ELF-1 (cell line): ENCODE measurements at regions not wholly inside any gene's neighbourhood (a gene's known extent, or its start where the extent isn't known, plus 50 kb on each side); places are given as distances from the start of the nearest gene placed in this dataset.

Experiments
- DNase-seq: peaks from one replicate; pipeline ENCODE4 v3.0.0-alpha.2; 2016; ENCODE audit warnings: low read depth, low spot score

DNA sequence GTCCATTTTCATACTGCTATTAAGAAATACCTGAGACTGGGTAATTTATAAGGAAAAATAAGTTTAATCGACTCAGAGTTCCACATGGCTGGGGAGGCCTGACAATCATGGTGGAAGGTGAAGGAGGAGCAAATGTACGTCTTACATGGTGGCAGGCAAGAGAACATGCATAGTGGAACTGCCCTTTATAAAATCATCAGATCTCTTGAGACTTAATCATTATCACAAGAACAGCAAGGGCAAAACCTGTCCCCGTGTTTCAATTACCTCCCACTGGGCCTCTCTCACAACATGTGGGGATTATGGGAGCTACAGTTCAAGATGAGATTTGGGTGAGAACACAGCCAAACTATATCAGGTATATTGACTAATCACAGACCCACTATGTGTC lies 370.2 kb upstream of the USP24 start:
- DNase-seq, result no peak

DNA sequence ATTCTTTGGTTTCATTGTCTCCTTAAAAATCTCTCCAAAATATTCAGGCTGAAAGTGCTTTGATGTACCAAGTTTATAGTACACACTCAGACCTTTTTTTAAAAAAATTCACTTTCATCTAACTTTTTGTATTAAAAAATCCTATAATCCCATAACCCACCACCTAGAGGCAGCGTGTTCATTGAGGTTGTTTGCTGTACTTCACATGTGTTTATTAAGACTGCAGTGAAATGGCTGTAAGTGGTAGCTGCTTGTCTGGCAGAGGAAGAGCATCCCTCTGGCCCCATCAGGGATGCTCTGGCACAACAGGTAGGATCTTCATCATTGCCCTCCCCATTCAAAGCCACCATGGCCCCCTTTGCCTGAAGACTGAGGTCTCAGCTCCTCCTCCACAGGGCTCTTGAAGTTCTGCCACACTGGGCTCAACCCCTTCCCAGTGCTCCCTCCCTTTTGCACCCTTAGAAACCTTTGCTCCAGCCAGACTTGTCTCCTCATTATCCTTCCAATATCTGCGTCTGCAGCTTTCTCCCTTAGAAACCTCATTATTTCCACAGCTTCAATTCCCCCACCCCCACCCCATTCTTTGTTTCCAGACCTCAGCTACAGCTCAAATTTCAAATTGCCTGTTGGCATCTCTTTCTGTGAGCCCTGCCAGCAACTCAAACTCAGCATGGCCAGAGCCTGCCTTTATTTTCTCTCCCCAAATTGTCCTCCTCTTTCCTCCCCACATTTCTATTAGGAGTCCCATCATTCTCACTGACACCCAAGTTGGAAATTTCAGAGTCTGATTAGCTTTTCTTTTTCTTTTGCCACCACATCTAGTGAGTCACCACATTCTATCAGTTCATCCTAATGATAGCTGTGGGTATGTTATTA lies 369.6 kb upstream of the USP24 start:
- peak; percentile 27 for DNase-seq

DNA sequence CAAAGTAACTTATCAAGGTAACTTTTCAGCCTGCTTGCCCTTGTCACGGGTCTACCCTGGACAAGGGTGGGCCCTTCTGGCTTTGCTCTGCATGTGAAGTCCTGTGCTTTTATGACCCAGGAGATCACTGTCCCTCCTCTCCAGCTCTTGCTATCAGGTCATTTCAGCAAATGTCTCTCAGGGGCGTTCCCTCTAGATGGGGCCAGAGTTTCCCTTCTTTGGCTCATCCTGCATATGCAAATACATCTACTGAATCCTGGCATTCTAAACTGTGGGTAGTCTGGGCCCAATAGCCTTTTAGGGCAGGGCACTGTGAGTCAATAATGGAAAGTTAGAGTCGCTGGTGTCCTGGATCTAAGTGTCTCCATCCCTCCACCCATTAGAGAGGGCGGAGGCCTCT lies 366.9 kb upstream of the USP24 start:
- no peak for DNase-seq

DNA sequence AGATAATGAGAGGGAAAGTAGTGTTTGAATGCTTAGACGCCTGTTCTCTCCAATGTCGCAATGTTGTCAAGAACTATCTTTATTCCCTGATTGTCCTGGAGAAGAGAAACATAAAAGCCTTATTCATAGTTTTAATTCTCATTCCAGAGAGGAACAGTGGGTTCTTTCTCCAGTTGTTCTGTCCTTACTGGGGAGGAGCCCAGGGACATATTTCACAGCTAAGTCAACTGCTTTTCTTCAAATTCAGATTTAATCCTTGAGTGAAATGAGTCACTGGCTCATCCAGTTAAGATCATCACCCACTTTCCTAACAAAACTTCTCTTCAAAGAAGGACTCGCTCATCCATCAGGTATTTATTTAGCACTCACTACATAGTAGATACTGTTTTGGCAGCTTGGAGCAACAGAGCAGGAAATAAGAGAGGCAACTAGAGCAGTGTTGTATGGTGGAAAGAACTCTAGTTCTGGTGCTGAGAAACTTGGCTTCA lies 365.7 kb upstream of the USP24 start:
- DNase-seq, result no peak

DNA sequence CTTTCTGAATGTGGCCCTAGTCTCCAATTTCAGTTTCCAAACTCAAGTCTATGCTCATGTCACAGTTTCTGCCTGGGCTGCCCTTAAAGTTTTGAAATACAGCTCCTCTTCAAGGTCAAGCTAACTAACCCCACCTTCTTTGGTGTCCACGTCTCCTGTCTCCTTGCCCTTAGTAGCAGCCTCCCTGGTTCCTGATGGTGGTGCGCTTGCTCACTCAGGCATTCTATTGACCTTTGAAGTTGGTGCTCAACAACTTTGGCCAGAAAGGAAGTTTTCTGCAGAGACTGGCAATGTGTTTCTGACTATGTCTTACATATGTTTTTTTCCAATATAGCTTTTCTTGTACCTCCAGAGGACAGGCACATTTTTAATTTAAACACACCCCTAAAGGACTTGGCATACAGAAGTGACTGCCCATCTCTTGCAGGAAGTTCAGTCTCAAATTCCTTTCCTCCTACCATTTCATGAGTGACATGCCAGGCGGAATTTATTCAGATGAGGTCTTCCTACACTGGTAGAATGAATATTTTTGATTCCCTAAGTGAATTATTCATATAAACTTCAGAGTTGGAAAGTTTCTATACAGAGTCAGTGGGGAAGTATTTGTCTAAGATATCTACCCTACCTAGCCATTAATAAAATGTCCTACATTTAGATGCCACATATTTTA lies 364.3 kb upstream of the USP24 start:
- DNase-seq, result no peak

DNA sequence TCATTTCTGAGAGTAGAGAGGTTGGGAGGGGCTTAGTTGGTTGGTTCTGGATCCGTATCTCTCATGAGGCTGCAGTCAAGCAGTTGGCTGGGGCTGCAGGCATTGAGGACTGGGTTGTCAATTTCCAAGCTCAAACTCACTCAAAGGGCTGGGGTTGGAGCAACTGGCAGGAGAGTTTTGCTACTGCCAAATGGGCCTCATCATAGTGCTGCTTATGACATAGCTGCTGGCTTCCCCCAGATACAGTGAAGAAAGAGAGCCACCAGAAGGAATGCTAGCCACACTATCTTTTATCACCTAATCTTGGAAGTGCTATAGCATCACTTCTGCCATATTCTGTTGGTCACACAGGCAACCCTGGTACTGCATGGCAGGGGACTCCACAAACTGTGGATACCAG lies 363.5 kb upstream of the USP24 start:
- no peak for DNase-seq

DNA sequence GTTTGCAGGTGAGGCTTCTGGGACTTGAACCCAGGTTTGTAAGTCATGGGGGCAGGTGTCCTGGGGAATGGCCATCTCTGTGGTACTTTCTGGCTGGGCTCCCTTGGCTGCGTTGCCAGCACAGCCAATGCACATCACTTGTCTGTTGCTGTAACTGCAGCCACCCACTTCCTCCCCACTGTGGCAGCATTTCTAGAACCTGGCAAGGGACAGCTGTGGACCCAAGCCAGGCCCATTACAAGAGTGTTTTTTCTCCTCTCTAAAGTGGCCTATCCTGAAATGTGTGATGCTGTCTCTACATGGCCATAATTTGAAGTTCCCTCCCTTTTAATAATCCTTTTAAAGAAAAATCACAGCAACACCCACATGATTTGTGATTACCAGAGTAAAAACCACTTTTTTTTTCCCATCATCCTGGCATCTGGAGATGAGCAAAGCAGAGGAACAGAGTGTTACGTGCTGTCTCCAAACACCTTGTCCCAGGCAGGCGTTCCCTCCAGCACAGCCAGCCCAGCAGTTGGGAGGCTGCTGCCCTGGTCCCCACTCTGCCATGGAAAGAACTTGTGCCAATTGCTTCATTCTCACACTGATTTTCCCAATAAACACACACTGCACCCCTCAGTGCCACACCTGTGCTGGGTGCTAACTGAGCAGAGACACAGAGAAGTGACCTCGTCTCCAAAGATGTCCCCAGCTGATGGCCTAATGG lies 360.6 kb upstream of the USP24 start:
- DNase-seq, result no peak

DNA sequence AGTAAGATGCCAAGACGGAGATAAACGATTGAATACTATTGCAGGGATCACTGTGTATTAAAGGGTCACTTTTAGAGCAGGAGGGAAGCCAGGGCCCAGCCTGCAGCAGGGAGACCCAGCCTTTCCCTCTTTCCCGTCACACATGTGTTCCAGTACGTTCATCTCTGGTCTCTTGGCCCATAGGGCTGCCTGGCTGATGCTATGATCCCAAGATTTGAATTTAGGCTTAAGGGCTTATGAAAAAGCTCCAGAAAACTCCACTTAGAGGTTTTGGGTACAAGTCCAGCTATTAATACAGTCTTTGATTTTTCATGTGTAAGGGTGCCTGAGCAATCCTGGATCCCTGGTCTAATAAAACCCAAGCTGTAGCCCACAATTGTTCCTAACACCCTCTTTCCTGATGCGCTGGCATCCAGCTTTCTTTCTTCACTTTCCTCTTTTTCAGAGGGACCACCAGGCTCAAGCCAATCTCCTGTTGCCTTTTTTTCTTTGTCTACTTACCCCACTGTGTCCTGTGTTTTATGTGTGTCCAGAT lies 359.6 kb upstream of the USP24 start:
- DNase-seq, result no peak

DNA sequence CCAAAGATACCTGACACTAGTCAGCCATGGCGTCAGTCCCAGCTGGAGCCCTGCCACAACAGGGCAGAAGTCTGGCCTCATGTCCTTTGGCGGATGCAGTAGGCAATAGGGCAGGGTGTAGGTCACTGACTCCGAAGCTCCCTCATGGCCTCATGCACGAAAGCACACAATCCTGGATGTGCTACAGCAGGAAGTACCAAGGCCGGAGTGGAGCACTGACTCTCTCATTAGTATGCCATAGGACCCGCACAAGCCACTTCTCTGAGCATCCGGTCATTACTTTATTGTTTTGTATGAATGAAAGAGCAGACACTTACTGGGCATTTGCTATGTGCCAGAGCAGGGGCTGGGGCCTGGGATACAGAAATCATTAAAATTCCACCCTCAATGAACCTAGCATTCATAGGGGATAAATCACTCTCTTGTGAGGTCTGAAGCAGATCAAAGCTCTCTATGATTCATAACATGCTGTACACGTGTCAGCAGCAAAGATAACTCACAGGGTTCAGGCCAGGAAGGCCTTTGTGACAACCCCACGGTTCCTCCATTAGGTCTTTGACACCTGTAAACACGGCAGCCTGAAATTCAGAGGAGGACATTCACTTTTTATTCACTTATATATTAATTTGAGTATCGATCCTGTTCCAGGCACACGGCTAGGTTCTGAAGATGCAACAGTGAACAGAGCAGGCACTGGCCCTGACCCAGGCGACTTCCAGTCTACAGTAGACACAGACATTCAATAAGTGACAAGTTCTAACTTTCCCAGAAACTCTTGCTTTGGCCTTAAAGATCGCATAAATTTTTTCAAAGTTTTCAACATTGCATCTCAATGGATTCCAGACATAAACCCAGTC lies 357.9 kb upstream of the USP24 start:
- no peak for DNase-seq

DNA sequence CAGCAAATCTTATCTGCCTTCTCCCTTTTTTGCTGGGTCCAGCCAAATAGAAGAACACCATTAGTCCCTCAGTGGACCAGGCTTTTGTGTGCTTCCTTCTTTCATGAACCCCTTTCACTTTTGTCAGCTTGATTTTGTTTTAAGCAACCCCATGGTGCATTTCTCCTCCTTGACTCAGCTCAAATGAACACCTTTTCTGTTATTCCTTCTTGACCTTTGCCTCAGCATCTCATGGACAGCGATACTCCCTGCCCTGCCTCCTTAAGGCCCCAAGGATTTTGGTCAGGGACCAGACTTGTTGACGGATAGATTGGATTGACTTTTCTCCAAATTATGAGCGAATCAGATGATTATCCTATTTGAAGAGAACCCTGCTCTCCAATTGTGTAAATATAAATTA lies 356.6 kb upstream of the USP24 start:
- no peak for DNase-seq

DNA sequence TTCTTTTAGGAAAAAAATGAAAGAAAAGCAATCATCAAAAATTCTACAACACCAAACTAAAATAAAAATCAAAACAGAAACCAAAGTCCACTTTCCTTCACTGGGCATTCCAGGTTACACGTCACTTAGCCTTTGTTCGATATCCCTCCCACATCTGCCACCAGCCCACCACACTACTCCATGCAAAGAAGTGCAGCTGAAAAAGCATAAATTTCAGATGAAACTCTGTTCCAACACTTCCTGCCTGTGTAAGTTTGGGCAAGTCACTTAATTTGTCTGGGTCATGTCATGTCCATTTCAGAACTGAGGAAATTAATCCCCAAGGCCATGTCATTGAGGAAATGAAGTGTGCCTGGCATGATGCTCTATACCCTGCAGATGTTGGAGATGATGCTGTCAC lies 354.3 kb upstream of the USP24 start:
- no peak for DNase-seq

DNA sequence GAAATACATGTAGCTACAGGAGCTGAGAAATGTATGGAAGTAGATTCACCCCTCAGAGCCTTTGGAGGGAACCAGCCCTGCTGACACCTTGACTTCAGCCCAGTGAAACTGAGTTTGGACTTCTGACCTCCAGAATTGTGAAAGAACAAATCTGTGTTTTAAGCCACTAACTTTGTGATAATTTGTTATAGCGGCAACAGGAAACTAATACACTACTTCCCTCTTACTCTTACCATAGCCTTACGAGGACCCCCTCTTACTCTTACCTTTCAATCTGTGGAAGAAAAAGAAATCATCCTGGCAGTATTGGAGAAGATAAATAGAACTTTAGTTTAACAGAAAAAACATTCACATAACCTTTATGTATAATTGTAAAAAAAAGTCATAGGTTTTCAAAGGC lies 353.6 kb upstream of the USP24 start:
- no peak for DNase-seq

DNA sequence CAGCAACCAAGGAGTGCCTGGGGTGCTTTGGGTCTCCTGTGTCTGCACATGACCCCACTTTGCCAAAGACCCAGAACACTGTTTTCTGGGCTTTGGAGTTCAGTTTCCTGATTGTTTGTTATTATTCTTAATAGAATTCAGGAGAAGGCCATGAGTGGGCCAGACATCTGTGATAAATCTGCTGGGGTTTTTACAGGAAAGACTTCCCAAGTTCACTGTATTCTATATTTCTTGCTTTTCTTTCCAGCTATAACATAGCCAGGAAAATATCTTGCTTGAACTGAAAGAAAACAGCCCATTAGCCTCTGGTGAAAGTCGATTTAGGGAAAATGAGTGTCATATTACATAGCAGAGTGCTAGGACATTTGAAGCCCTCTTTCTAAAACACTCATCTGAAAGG lies 345.1 kb upstream of the USP24 start:
- DNase-seq, result no peak

DNA sequence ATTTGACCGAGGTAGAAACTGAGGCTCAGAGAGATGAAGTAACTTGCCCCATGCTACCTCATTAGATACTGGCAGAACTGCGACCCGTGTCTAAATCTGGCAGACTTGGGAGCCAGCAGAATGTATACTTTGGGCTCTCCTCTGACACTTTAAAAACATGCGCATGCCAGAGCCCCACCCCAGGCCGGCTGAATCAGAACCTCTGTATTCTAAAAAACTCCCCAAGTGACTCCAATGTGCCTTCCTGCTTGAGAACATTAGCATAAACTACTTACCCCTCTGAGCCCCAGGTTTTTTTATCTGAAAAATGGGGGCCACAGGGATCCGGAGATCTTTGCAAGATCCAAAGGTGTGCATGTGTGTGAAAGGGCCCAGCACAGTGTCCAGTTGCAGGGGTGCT lies 344.7 kb upstream of the USP24 start:
- DNase-seq, result no peak

DNA sequence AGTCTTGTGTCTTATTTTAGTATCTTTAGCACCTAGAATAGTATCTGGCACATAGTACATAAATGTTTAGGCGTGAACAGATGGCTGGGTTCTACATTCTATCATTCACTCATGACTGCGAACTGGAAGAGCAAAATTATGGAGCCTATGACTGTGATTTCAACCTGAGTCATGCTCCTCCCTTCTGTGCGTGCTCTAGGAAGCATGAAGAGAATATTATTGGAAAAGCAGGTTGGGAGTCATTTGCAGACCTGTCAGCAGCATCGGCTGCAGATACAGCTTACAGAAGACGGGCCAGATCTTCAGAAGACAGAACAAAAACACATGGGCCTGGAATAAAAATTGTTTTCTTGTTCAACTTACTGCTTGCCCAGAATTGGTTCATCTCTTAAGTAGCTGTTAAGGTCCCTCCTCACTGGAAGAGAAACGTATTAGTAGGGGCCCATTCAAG lies 344.0 kb upstream of the USP24 start:
- DNase-seq, result no peak

DNA sequence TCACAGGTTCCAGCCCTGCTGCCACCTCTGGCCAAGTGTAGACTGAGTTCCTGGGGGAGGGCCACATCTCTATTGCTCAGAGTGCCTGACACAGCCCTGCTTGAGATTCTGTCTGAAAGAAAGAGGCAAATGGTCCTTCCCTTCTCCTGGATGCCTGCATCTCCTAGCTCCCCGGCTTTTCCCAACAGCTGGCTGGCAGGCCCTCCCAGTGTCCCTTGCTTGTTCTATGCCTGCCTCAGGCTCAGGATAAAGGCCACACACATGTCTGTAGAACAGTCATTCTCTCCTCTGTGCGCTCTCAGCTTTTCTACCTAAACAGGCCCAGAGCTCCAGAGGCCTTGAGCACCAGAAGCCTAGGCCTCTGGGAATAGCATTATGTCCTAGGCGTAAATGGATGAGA lies 343.4 kb upstream of the USP24 start:
- DNase-seq, result no peak

DNA sequence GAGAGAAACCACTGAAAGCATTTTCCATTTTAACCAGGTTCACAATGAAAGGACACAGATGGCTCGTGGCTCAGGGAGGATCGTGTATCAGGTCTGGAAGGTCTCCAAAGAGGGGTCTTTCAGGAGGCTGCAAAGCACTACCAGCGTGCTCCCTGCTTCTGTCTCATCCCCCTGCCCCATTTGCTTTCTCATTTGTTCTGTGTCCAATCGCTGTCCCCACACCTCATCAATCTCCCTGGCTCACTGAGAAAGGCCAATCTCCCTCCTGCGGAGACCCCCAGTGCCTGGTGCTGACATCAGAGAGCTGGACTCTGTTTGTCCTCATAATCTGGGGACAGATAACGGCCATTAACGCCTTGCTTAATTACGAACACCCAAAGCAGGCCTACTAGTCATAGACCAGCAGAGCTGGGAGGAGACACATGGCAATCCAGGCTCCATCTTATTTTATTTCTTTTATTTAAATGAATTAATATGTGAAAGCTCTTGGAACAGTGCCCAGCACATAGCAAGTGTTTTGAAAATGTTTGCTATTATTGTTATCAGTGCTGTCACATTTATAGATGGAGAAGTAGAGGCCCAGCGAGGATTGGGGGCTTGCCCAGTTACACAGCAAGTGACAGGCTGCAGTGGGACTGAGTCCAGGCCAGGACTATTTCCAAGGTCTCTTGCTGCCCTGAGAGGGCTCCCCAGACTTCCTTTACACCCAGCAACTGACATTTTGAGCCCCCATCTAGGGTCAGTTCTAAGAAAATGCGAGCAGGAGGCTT lies 341.0 kb upstream of the USP24 start:
- DNase-seq, result peak; percentile 27

DNA sequence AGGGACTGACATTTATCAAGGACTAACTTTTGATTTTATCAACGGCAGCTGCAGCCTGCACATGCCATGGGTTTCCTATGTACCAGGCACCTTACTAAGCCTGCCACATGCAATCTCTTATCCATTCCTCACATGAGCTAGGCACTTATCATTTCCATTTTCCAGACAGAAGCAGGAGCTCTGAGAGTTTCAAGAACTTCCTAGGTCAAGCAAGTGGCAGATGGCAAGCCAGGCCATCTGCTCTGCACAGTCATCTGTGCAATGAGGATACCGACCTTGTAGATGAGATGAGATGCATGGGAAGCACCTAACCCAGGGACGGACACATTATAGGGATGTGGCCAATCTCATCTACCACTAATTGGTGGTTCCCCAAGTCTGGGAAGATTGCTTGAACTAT lies 339.4 kb upstream of the USP24 start:
- no peak for DNase-seq

DNA sequence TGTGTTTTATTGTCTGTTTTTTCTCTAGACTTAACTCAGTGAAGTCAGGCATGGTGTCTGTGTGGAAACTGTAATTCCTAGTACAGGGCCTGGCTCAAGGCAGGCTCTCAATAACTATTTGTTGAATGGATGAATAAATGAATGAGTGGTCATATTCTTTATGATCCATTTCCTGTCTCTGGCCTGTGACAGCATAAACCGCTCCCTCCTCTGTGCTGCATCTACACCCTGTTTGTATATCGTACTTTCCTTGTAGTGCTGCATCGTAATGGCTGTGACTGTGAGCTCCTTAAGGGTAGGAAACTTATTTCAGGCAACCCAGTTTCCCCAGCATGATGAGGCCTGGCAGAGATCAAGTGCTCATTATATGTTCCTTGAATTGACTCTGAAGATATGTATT lies 337.5 kb upstream of the USP24 start:
- DNase-seq, result no peak

DNA sequence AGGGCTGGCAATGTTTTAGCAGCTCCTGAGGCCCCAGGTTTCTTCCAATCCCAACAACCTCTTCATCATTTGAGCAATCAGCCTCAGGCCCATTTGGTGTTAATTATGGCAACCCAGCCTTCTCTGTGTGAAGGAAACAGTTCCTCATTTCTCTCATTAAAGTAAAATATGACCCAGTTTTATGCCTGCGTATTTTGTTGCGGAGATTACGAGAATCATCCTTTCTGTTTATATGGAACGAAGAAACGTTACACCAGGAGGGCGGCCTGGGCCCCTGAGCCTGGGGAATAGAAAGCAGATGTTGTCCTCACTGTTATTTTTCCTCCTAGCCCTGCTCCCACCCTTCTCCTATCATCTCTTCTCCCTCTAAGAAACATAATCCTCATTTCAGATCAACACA lies 332.2 kb upstream of the USP24 start:
- DNase-seq, result no peak

DNA sequence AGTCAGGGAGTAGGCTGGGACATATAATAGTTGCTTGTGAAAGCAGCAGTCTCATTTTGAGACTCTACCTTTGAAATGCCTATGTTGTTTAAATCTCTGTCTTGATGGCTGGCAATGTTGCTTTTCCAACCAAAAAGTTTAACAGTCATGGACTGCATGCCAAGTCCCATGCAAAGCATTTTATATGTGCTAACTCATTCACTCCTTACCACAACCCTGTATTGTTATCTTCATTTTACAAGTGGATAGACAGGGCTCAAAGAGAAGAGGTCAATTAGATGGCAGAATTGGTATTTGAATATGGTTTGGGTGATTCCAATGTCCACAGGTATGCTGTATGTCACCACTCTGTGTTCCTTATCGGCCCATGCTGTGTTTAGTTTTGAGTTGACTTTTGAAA lies 331.4 kb upstream of the USP24 start:
- no peak for DNase-seq
